IMR-90 (cell line): ENCODE measurements at regions not wholly inside any gene's neighbourhood (a gene's known extent, or its start where the extent isn't known, plus 50 kb on each side); places are given as distances from the start of the nearest gene placed in this dataset.

ENCODE experiments used
- ATAC-seq: fragments of 200-7000 bp; cut with Tn5 transposase; 2 replicates; pipeline ENCODE4 v1.9.1; 2020; ENCODE audit warnings: low read depth, mild to moderate bottlenecking, moderate library complexity
- BruUV-seq: library from RNA; stranded (reverse); fragments of 400-500 nt; replicated peaks from 2 replicates; lab custom pipeline; 2021; lab: Mats Ljungman, UMichigan
- CTCF ChIA-PET: fragments of 300-600 bp; formaldehyde crosslinking; extraction: SDS; loops from one replicate; lab custom pipeline; 2021; ENCODE audit warnings: antibody characterized with exemption; lab: Yijun Ruan, JAX
- POLR2A ChIA-PET: fragments of 300-600 bp; sonication (Branson Sonifier 250); formaldehyde crosslinking; loops from one replicate; lab custom pipeline; 2022; ENCODE audit warnings: antibody characterized with exemption; ENCODE audit not compliant: unreplicated experiment; lab: Charles Lee
- DNase-seq: peaks from one replicate; pipeline ENCODE4 v3.0.0; 2013
- H2AFZ ChIP-seq: replicated peaks from 2 replicates; pipeline ENCODE3; 2013; ENCODE audit warnings: low read length, mild to moderate bottlenecking; ENCODE audit not compliant: poor library complexity
- H2AK5ac ChIP-seq: 2 replicates; pipeline ENCODE4 v1.6.1; 2013; ENCODE audit warnings: low read depth, low read length, inconsistent platforms
- H2AK9ac ChIP-seq: replicated peaks from 2 replicates; pipeline ENCODE3; 2013; ENCODE audit warnings: mild to moderate bottlenecking, low read depth, low read length, moderate library complexity; ENCODE audit not compliant: poor library complexity
- H2BK120ac ChIP-seq: 2 replicates; pipeline ENCODE4 v1.6.1; 2013; ENCODE audit warnings: low read depth, low read length, inconsistent platforms
- H2BK15ac ChIP-seq: 3 replicates; pipeline ENCODE4 v1.6.1; 2013; ENCODE audit warnings: low read depth, low read length, inconsistent platforms
- H2BK20ac ChIP-seq: 2 replicates; pipeline ENCODE4 v1.6.1; 2013; ENCODE audit warnings: low read depth, mild to moderate bottlenecking, inconsistent platforms, low read length, moderate library complexity
- H2BK5ac ChIP-seq: 2 replicates; pipeline ENCODE4 v1.6.1; 2013; ENCODE audit warnings: mild to moderate bottlenecking, low read depth, low read length, inconsistent platforms; ENCODE audit not compliant: poor library complexity, severe bottlenecking
- H3K14ac ChIP-seq: replicated peaks from 2 replicates; pipeline ENCODE4 v1.6.1; 2013; ENCODE audit warnings: low read depth, low read length, inconsistent platforms
- H3K18ac ChIP-seq: 2 replicates; pipeline ENCODE4 v1.6.1; 2013; ENCODE audit warnings: low read depth, low read length, control low read depth
- H3K23ac ChIP-seq: 2 replicates; pipeline ENCODE4 v1.6.1; 2013; ENCODE audit warnings: low read depth, low read length, inconsistent platforms
- H3K27ac ChIP-seq: 2 replicates; pipeline ENCODE4 v1.5.1; 2013; ENCODE audit warnings: mild to moderate bottlenecking, control low read depth, low read length; ENCODE audit not compliant: insufficient read depth
- H3K27me3 ChIP-seq: 2 replicates; pipeline ENCODE4 v1.6.1; 2013; ENCODE audit warnings: low read length; ENCODE audit not compliant: control insufficient read depth, insufficient read depth
- H3K36me3 ChIP-seq: 2 replicates; pipeline ENCODE4 v1.6.1; 2013; ENCODE audit warnings: low read length, mixed read lengths; ENCODE audit not compliant: control insufficient read depth, insufficient read depth
- H3K4ac ChIP-seq: 2 replicates; pipeline ENCODE4 v1.6.1; 2013; ENCODE audit warnings: low read depth, low read length, inconsistent platforms
- H3K4me1 ChIP-seq: 2 replicates; pipeline ENCODE4 v1.6.1; 2013; ENCODE audit warnings: low read length, mixed read lengths; ENCODE audit not compliant: control insufficient read depth, insufficient read depth
- H3K4me2 ChIP-seq: 2 replicates; pipeline ENCODE4 v1.6.1; 2013; ENCODE audit warnings: low read depth, mild to moderate bottlenecking, control low read depth, low read length, moderate library complexity
- H3K4me3 ChIP-seq: 2 replicates; pipeline ENCODE4 v1.5.1; 2013; ENCODE audit warnings: low read depth, mild to moderate bottlenecking, control low read depth, low read length, moderate library complexity; ENCODE audit not compliant: insufficient read depth
- H3K56ac ChIP-seq: 2 replicates; pipeline ENCODE4 v1.6.1; 2013; ENCODE audit warnings: low read length, inconsistent platforms; ENCODE audit not compliant: insufficient read depth; ENCODE audit errors: extremely low read depth
- H3K79me1 ChIP-seq, 2 experiments: 2 replicates each; pipeline ENCODE4 v1.6.1; 2013; ENCODE audit warnings: low read length in 2 of 2, inconsistent platforms in 1 of 2, low read depth in 1 of 2
- H3K9ac ChIP-seq: 2 replicates; pipeline ENCODE4 v1.6.1; 2013; ENCODE audit warnings: low read depth, low read length, control low read depth
- H3K9me1 ChIP-seq: 2 replicates; pipeline ENCODE4 v1.6.1; 2013; ENCODE audit warnings: low read length, inconsistent platforms; ENCODE audit not compliant: insufficient read depth
- H3K9me3 ChIP-seq: 2 replicates; pipeline ENCODE4 v1.6.1; 2013; ENCODE audit warnings: low read length; ENCODE audit not compliant: control insufficient read depth, insufficient read depth
- H4K20me1 ChIP-seq: 2 replicates; pipeline ENCODE4 v1.6.1; 2013; ENCODE audit warnings: low read length, inconsistent platforms; ENCODE audit not compliant: insufficient read depth
- H4K5ac ChIP-seq: 2 replicates; pipeline ENCODE4 v1.6.1; 2013; ENCODE audit warnings: mild to moderate bottlenecking, low read depth, low read length, control low read depth
- H4K8ac ChIP-seq, 2 experiments: 2 replicates each; pipeline ENCODE4 v1.6.1; 2013; ENCODE audit warnings: low read depth in 2 of 2, low read length in 2 of 2, control low read depth in 1 of 2, inconsistent platforms in 1 of 2
- H4K91ac ChIP-seq: 2 replicates; pipeline ENCODE4 v1.6.1; 2013; ENCODE audit warnings: low read depth, low read length, inconsistent platforms; ENCODE audit not compliant: insufficient read depth
- BHLHE40 ChIP-seq: fragments of 150-350 bp; IDR thresholded peaks from 2 replicates; pipeline ENCODE4 v1.6.1; 2016; ENCODE audit warnings: mild to moderate bottlenecking, low read depth, low read length
- CEBPB ChIP-seq: IDR thresholded peaks from 2 replicates; pipeline ENCODE4 v1.6.1; 2012; ENCODE audit warnings: low read depth, low read length, improper control_type of control experiment
- CHD1 ChIP-seq: IDR thresholded peaks from 2 replicates; pipeline ENCODE4 v1.6.1; 2012; ENCODE audit warnings: low read depth, low read length, improper control_type of control experiment
- CTCF ChIP-seq: conservative IDR thresholded peaks from 2 replicates; pipeline ENCODE4 v1.5.1; 2012; ENCODE audit warnings: mild to moderate bottlenecking, low read depth, low read length, improper control_type of control experiment
- ELK1 ChIP-seq: fragments of 150-350 bp; IDR thresholded peaks from 2 replicates; pipeline ENCODE4 v1.6.1; 2016; ENCODE audit warnings: low read depth, mild to moderate bottlenecking, low read length, moderate library complexity, borderline replicate concordance
- FOS ChIP-seq: fragments of 150-350 bp; IDR thresholded peaks from 2 replicates; pipeline ENCODE4 v1.6.1; 2016; ENCODE audit warnings: low read depth, low read length
- MAZ ChIP-seq: IDR thresholded peaks from 2 replicates; pipeline ENCODE4 v1.6.1; 2012; ENCODE audit warnings: low read depth, mild to moderate bottlenecking, low read length, improper control_type of control experiment, moderate library complexity, borderline replicate concordance
- MXI1 ChIP-seq: IDR thresholded peaks from 2 replicates; pipeline ENCODE4 v1.6.1; 2012; ENCODE audit warnings: low read depth, mild to moderate bottlenecking, low read length, moderate library complexity, borderline replicate concordance
- NFE2L2 ChIP-seq: fragments of 150-350 bp; IDR thresholded peaks from 2 replicates; pipeline ENCODE4 v1.6.1; 2016; ENCODE audit warnings: low read depth, mild to moderate bottlenecking, low read length
- POLR2A ChIP-seq: IDR thresholded peaks from 2 replicates; pipeline ENCODE4 v1.6.1; 2012; ENCODE audit warnings: mild to moderate bottlenecking, low read depth, low read length
- RFX5 ChIP-seq: IDR thresholded peaks from 2 replicates; pipeline ENCODE4 v1.8.0; 2012; ENCODE audit warnings: low read depth, mild to moderate bottlenecking, low read length, moderate library complexity
- SMC3 ChIP-seq: fragments of 150-350 bp; IDR thresholded peaks from 2 replicates; pipeline ENCODE4 v1.6.1; 2016; ENCODE audit warnings: low read depth, mild to moderate bottlenecking, antibody characterized with exemption, low read length, moderate library complexity
- USF2 ChIP-seq: fragments of 150-350 bp; IDR thresholded peaks from 2 replicates; pipeline ENCODE4 v1.6.1; 2017; ENCODE audit warnings: mild to moderate bottlenecking, antibody characterized with exemption, low read length, low read depth
- WGBS, 2 experiments: methylation state at CpG; one replicate each; pipeline versions ENCODE4 v1.1.5 to v1.1.7; 2013; ENCODE audit warnings: missing lambda C conversion rate in 2 of 2; ENCODE audit not compliant: insufficient read length in 1 of 2; ENCODE audit errors: extremely low coverage in 2 of 2; 5-methylcytosine and 5-hydroxymethylcytosine counted together
- dilution Hi-C: fragments of 300-500 bp; cut with HindIII; formaldehyde crosslinking; loops from one replicate; pipeline ENCODE4 v1.14.3; 2018; ENCODE audit warnings: low sequenced_read_pairs; ENCODE audit not compliant: unreplicated experiment
- in situ Hi-C: fragments of 300-500 bp; cut with MboI; formaldehyde crosslinking; loops from 3 replicates; pipeline ENCODE4 v1.14.3; 2019; ENCODE audit warnings: low sequenced_read_pairs, inconsistent platforms, mixed read lengths
- intact Hi-C: fragments of 100-400 bp; cut with micrococcal nuclease; formaldehyde crosslinking; loops from 2 replicates; pipeline ENCODE4 v1.10.0; 2022

GRCh38 chr16:55938126-55938525 is 63.0 kb upstream of the CES5A start:
- no peak overlapping the region for H3K56ac ChIP-seq
- no peak overlapping the region for H2AK5ac ChIP-seq
- H4K8ac ChIP-seq, result no peak overlapping the region
- H3K9me1 ChIP-seq, result no peaks in the 10 kb centered on the region
- H3K23ac ChIP-seq, result no peak overlapping the region
- H3K79me1 ChIP-seq, result no peaks in the 10 kb centered on the region
- H3K4me3 ChIP-seq, result no peak overlapping the region
- no peak overlapping the region for H3K4ac ChIP-seq
- no peak overlapping the region for H4K5ac ChIP-seq
- dilution Hi-C loops (no loop called here), intact Hi-C loops (no loop called here), in situ Hi-C loops (loop anchor here (25.0 kb wide), 1 partner anchor 774 kb away; no protein-coding TSS in a partner anchor)
- H2BK20ac ChIP-seq, result no peak overlapping the region
- ChIA-PET POLR2A (no interaction called here), CTCF (no interaction called here)
- H3K9ac ChIP-seq, result no peak overlapping the region
- H3K14ac ChIP-seq, result no peak overlapping the region
- TF ChIP-seq CHD1, result no peak
- no peak for TF ChIP-seq ELK1
- TF ChIP-seq RFX5, result no peak
- TF ChIP-seq BHLHE40, result no peak
- no peak for TF ChIP-seq MXI1
- TF ChIP-seq POLR2A, result no peak
- TF ChIP-seq NFE2L2, result no peak
- TF ChIP-seq MAZ, result no peak
- no peak for TF ChIP-seq CEBPB
- no peak for TF ChIP-seq USF2
- TF ChIP-seq CTCF, result no peak
- TF ChIP-seq SMC3, result no peak
- TF ChIP-seq FOS, result no peak
- H4K20me1 ChIP-seq, result no peaks in the 10 kb centered on the region
- no peaks in the 10 kb centered on the region for H3K36me3 ChIP-seq
- DNase-seq (no peak), ATAC-seq (no peak)
- WGBS, 2 experiments, result no CpG with 5 or more reads among the region's 1 CpG
- H2BK5ac ChIP-seq, result no peak overlapping the region
- no peaks in the 10 kb centered on the region for H3K27me3 ChIP-seq
- H3K27ac ChIP-seq, result no peak overlapping the region
- H3K9me3 ChIP-seq, result no peaks in the 10 kb centered on the region
- no peak overlapping the region for H4K91ac ChIP-seq
- H3K4me1 ChIP-seq, result no peaks in the 10 kb centered on the region
- no peak overlapping the region for H2AFZ ChIP-seq
- H2AK9ac ChIP-seq, result no peak overlapping the region
- no peak overlapping the region for H3K18ac ChIP-seq
- no peak overlapping the region for H3K4me2 ChIP-seq
- no peak overlapping the region for H2BK120ac ChIP-seq
- no peak overlapping the region for H2BK15ac ChIP-seq
- BruUV-seq, result no TSS peak
